H1 (cell line): ENCODE measurements at regions not wholly inside any gene's neighbourhood (a gene's known extent, or its start where the extent isn't known, plus 50 kb on each side); places are given as distances from the start of the nearest gene placed in this dataset.
"Not testable (repeated sequence)": the region's sequence is repeated elsewhere in the genome, so short reads cannot be mapped to it uniquely, and the experiment has no call there.

Experiments
- CTCF ChIA-PET: fragments of 300-600 bp; sonication (Branson Sonifier 250); formaldehyde crosslinking; loops from one replicate; lab custom pipeline; 2021; ENCODE audit not compliant: partially characterized antibody; lab: Charles Lee
- POLR2A ChIA-PET: fragments of 300-600 bp; sonication (Branson Sonifier 250); formaldehyde crosslinking; loops from one replicate; lab custom pipeline; 2021; ENCODE audit warnings: inconsistent platforms; ENCODE audit not compliant: partially characterized antibody; lab: Charles Lee
- DNase-seq, 2 experiments: peaks; one replicate each; pipeline versions ENCODE4 v3.0.0 to v3.0.0-alpha.2; 2010 to 2022; ENCODE audit warnings: low spot score in 2 of 2, low read depth in 1 of 2, mixed read lengths in 1 of 2
- FAIRE-seq: peaks from 2 replicates; lab custom pipeline; 2011; peaks lifted over from hg19 to GRCh38; lab: Jason Lieb, UNC
- H2AFZ ChIP-seq: 2 replicates; pipeline ENCODE4 v1.8.1; 2012; ENCODE audit warnings: low read length, inconsistent platforms
- H2AK5ac ChIP-seq: 2 replicates; pipeline ENCODE4 v1.6.1; 2013; ENCODE audit warnings: low read depth, low read length
- H2BK120ac ChIP-seq: replicated peaks from 2 replicates; pipeline ENCODE3; 2013; ENCODE audit warnings: low read depth, low read length, inconsistent platforms
- H2BK12ac ChIP-seq: 2 replicates; pipeline ENCODE4 v1.6.1; 2013; ENCODE audit warnings: low read depth, low read length
- H2BK15ac ChIP-seq: 2 replicates; pipeline ENCODE4 v1.6.1; 2013; ENCODE audit warnings: low read length
- H2BK20ac ChIP-seq: 2 replicates; pipeline ENCODE4 v1.6.1; 2013; ENCODE audit warnings: low read length
- H2BK5ac ChIP-seq: 2 replicates; pipeline ENCODE4 v1.6.1; 2013; ENCODE audit warnings: low read depth, low read length
- H3K14ac ChIP-seq: 2 replicates; pipeline ENCODE4 v1.6.1; 2013; ENCODE audit warnings: inconsistent platforms; ENCODE audit not compliant: insufficient read length
- H3K18ac ChIP-seq: 2 replicates; pipeline ENCODE4 v1.6.1; 2013; ENCODE audit warnings: low read length; ENCODE audit errors: extremely low read depth
- H3K23ac ChIP-seq: 2 replicates; pipeline ENCODE4 v1.6.1; 2013; ENCODE audit warnings: inconsistent platforms; ENCODE audit not compliant: insufficient read length
- H3K23me2 ChIP-seq: 2 replicates; pipeline ENCODE4 v1.6.1; 2013; ENCODE audit warnings: low read depth, low read length
- H3K27ac ChIP-seq: 2 replicates; pipeline ENCODE4 v1.6.1; 2011; ENCODE audit warnings: low read depth, low read length, inconsistent platforms
- H3K27me3 ChIP-seq, 4 experiments: replicated peaks in 1 of 4; 1 replicate in 1 of 4; 2 replicates in 3 of 4; pipeline versions ENCODE4 v1.6.1 to v1.8.1; 2011 to 2013; ENCODE audit warnings: low read length in 3 of 4, mild to moderate bottlenecking in 3 of 4, inconsistent platforms in 2 of 4, mixed read lengths in 2 of 4, moderate library complexity in 1 of 4; ENCODE audit not compliant: control insufficient read depth in 3 of 4, insufficient read depth in 3 of 4; ENCODE audit errors: extremely low read depth in 1 of 4
- H3K36me3 ChIP-seq, 4 experiments: 2 replicates each; pipeline versions ENCODE4 v1.6.1 to v1.8.1; 2011 to 2013; ENCODE audit warnings: mild to moderate bottlenecking in 4 of 4, low read length in 3 of 4, moderate library complexity in 2 of 4, control low read depth in 1 of 4, inconsistent platforms in 1 of 4; ENCODE audit not compliant: insufficient read depth in 4 of 4, control insufficient read depth in 2 of 4
- H3K4ac ChIP-seq: replicated peaks from 2 replicates; pipeline ENCODE3; 2013; ENCODE audit warnings: low read length, low read depth, mixed read lengths, inconsistent platforms; ENCODE audit not compliant: insufficient read length
- H3K4me1 ChIP-seq, 4 experiments: replicated peaks in 1 of 4; 1 replicate in 1 of 4; 2 replicates in 3 of 4; pipeline versions ENCODE4 v1.6.1 to v1.8.1; 2011 to 2013; ENCODE audit warnings: low read length in 3 of 4, inconsistent platforms in 2 of 4, mixed read lengths in 1 of 4; ENCODE audit not compliant: insufficient read depth in 4 of 4, control insufficient read depth in 3 of 4
- H3K4me2 ChIP-seq, 2 experiments: 2 replicates each; pipeline versions ENCODE4 v1.6.1 to v1.8.1; 2011 to 2013; ENCODE audit warnings: low read depth in 2 of 2, low read length in 2 of 2, control low read depth in 1 of 2, inconsistent platforms in 1 of 2, mild to moderate bottlenecking in 1 of 2; ENCODE audit not compliant: insufficient read depth in 1 of 2
- H3K4me3 ChIP-seq, 4 experiments: fragments of 200-600, 300-600 bp in 1 of 4; sonication (generic), shearing (Covaris generic), sonication (Bioruptor Twin) in 1 of 4; 2 replicates each; pipeline versions ENCODE4 v1.5.1 to v1.8.1; 2011 to 2016; ENCODE audit warnings: low read length in 4 of 4, low read depth in 3 of 4, control low read depth in 2 of 4, inconsistent platforms in 2 of 4, mild to moderate bottlenecking in 2 of 4, mixed read lengths in 1 of 4, moderate library complexity in 1 of 4; ENCODE audit not compliant: insufficient read depth in 2 of 4; ENCODE audit errors: extremely low read depth in 1 of 4
- H3K56ac ChIP-seq: replicated peaks from 2 replicates; pipeline ENCODE3; 2013; ENCODE audit warnings: low read depth, mild to moderate bottlenecking, mixed read lengths, low read length, inconsistent platforms; ENCODE audit not compliant: insufficient read length
- H3K79me1 ChIP-seq: 2 replicates; pipeline ENCODE4 v1.6.1; 2013; ENCODE audit warnings: low read depth, low read length, control low read depth
- H3K79me2 ChIP-seq, 2 experiments: 2 replicates each; pipeline versions ENCODE4 v1.6.1 to v1.8.1; 2012 to 2013; ENCODE audit warnings: low read length in 2 of 2, mild to moderate bottlenecking in 2 of 2, inconsistent platforms in 1 of 2; ENCODE audit not compliant: insufficient read depth in 2 of 2, control insufficient read depth in 1 of 2
- H3K9ac ChIP-seq, 4 experiments: replicated peaks in 1 of 4; 1 replicate in 1 of 4; 2 replicates in 3 of 4; pipeline versions ENCODE4 v1.6.1 to v1.8.1; 2011 to 2013; ENCODE audit warnings: low read depth in 3 of 4, low read length in 3 of 4, control low read depth in 2 of 4, mild to moderate bottlenecking in 2 of 4, moderate library complexity in 2 of 4, inconsistent platforms in 1 of 4; ENCODE audit errors: extremely low read depth in 1 of 4
- H3K9me3 ChIP-seq, 2 experiments: 2 replicates each; pipeline versions ENCODE4 v1.6.1 to v1.8.1; 2012 to 2013; ENCODE audit warnings: mild to moderate bottlenecking in 2 of 2, moderate library complexity in 2 of 2, control low read depth in 1 of 2, inconsistent platforms in 1 of 2, low read depth in 1 of 2, low read length in 1 of 2, mixed read lengths in 1 of 2; ENCODE audit not compliant: insufficient read depth in 2 of 2
- H4K20me1 ChIP-seq, 2 experiments: replicated peaks in 1 of 2; 2 replicates each; pipeline versions ENCODE3 to v1.8.1; 2011 to 2013; ENCODE audit warnings: inconsistent platforms in 2 of 2, low read length in 2 of 2, mild to moderate bottlenecking in 1 of 2; ENCODE audit not compliant: insufficient read depth in 2 of 2, control insufficient read depth in 1 of 2
- H4K5ac ChIP-seq: 2 replicates; pipeline ENCODE4 v1.6.1; 2013; ENCODE audit warnings: low read length, low read depth, mixed read lengths, inconsistent platforms; ENCODE audit not compliant: insufficient read length
- H4K8ac ChIP-seq: 2 replicates; pipeline ENCODE4 v1.8.0; 2013; ENCODE audit warnings: mild to moderate bottlenecking, moderate library complexity, low read length, inconsistent platforms; ENCODE audit not compliant: insufficient read depth; ENCODE audit errors: extremely low read depth
- H4K91ac ChIP-seq: replicated peaks from 2 replicates; pipeline ENCODE3; 2013; ENCODE audit warnings: low read length, mixed read lengths, inconsistent platforms; ENCODE audit not compliant: insufficient read length
- WGBS, 2 experiments: shearing (Covaris generic) in 1 of 2; methylation state at CpG; one replicate each; pipeline versions ENCODE4 v1.1.6 to v1.1.7; 2013 to 2015; ENCODE audit warnings: low lambda C conversion rate in 2 of 2, mixed read lengths in 2 of 2, inconsistent platforms in 1 of 2, low coverage in 1 of 2, missing lambda C conversion rate in 1 of 2; ENCODE audit not compliant: insufficient replicate concordance in 2 of 2, insufficient coverage in 1 of 2, insufficient read length in 1 of 2; ENCODE audit errors: extremely low coverage in 1 of 2, missing lambda C conversion rate in 1 of 2; 5-methylcytosine and 5-hydroxymethylcytosine counted together

DNA sequence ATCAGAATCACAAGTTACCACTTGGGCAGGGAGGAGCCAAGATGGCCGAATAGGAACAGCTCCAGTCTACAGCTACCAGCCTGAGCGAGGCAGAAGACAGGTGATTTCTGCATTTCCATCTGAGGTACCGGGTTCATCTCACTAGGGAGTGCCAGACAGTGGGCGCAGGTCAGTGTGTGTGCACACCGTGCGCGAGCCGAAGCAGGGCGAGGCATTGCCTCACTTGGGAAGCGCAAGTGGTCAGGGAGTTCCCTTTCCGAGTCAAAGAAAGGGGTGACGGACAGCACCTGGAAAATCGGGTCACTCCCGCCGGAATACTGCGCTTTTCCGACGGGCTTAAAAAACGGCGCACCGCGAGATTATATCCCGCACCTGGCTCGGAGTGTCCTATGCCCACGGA, 99.8 kb upstream of the PBX1 start:
- H3K18ac ChIP-seq, H2BK15ac ChIP-seq, H2BK12ac ChIP-seq, H3K23me2 ChIP-seq, H2AK5ac ChIP-seq, H3K27ac ChIP-seq, CTCF ChIA-PET, H3K14ac ChIP-seq, H2BK120ac ChIP-seq, H3K4me1 ChIP-seq, H2BK20ac ChIP-seq, H3K27me3 ChIP-seq, H3K79me1 ChIP-seq, H2BK5ac ChIP-seq, H3K9ac ChIP-seq, H3K4me2 ChIP-seq, H4K8ac ChIP-seq, H3K36me3 ChIP-seq, H3K23ac ChIP-seq, H4K91ac ChIP-seq, FAIRE-seq, H4K5ac ChIP-seq, H3K9me3 ChIP-seq, H4K20me1 ChIP-seq, H3K4me3 ChIP-seq, H3K79me2 ChIP-seq, H3K4ac ChIP-seq, H3K56ac ChIP-seq: not testable (repeated sequence)
- 87% methylated on average over 15 of the region's 25 CpGs; no CpG with 5 or more reads in 1 of the 2 experiments for WGBS, 2 experiments
- POLR2A ChIA-PET = interaction anchor here (0.8 kb wide), 1 partner anchor 158 kb away, joined by 3 read pairs; no protein-coding TSS in a partner anchor
- DNase-seq = peak in 1 of 2 experiments; percentile 59
- H2AFZ ChIP-seq = peak overlapping the region; percentile 59; the same call in 1 of the 2 replicates
